ENCODE measurements at regions not wholly inside any gene's neighbourhood (a gene's known extent, or its start where the extent isn't known, plus 50 kb on each side); places are given as distances from the start of the nearest gene placed in this dataset.

- TF ChIP-seq ZBTB33 (IDR thresholded peaks at IDR 0.05) (no peak), TAF1 (conservative IDR thresholded peaks at IDR 0.05) (no peak), FOXA1 (IDR thresholded peaks at IDR 0.05) (no peak), GABPA (IDR thresholded peaks at IDR 0.05 in 1 of 2, conservative IDR thresholded peaks at IDR 0.05 in 1 of 2) (no peak), JUND (IDR thresholded peaks at IDR 0.05) (no peak), REST (IDR thresholded peaks at IDR 0.05) (no peak), CTCF (IDR thresholded peaks at IDR 0.05; ENCODE audit: low read depth, low read length, missing input control) (no peak), NR2F2 (IDR thresholded peaks at IDR 0.05) (no peak), HNF4A (conservative IDR thresholded peaks at IDR 0.05) (no peak), FOXA2 (IDR thresholded peaks at IDR 0.05) (no peak), RXRA (IDR thresholded peaks at IDR 0.05) (no peak), YY1 (IDR thresholded peaks at IDR 0.05) (no peak), HNF4G (IDR thresholded peaks at IDR 0.05) (no peak)
- no peaks in the 10 kb centered on the region for H3K4me1 ChIP-seq (ENCODE audit: control insufficient read depth in 4 of 4, insufficient read depth in 4 of 4, low read length in 3 of 4)
- DNase-seq (ENCODE audit: low spot score): no peak
- peaks cover 0 to 3% (median 0%) of the 10 kb centered on the region in 4 donors for H3K27me3 ChIP-seq (ENCODE audit: control insufficient read depth in 4 of 4, insufficient read depth in 4 of 4, low read length in 3 of 4)
- no peak overlapping the region for H3K27ac ChIP-seq (ENCODE audit: low read depth in 1 of 2, low read length in 2 of 2)
- no peak overlapping the region for H3K9ac ChIP-seq (ENCODE audit: low read depth in 1 of 2, low read length in 2 of 2)
- no peaks in the 10 kb centered on the region for H3K36me3 ChIP-seq (ENCODE audit: control insufficient read depth in 4 of 4, insufficient read depth in 3 of 4, low read depth in 1 of 4, low read length in 3 of 4)
- 79% methylated on average over 9 of the region's 9 CpGs for WGBS
- H3K9me3 ChIP-seq (ENCODE audit: control insufficient read depth in 4 of 4, low read length in 3 of 4): peaks cover 0 to 10% (median 8%) of the 10 kb centered on the region in 4 donors
- no peak overlapping the region for H3K4me3 ChIP-seq (ENCODE audit: low read depth in 1 of 3, low read length in 3 of 3)
Observed at GRCh38 chr16:86872131-86872530, 293.8 kb downstream of the FOXL1 start.

- 90% methylated on average over 8 of the region's 8 CpGs for WGBS
- Histone ChIP-seq H3K9me3 (ENCODE audit: control insufficient read depth in 4 of 4, low read length in 3 of 4) (peaks cover 0 to 10% (median 8%) of the 10 kb centered on the region in 4 donors), H3K27me3 (ENCODE audit: control insufficient read depth in 4 of 4, insufficient read depth in 4 of 4, low read length in 3 of 4) (peaks cover 0 to 3% (median 0%) of the 10 kb centered on the region in 4 donors), H3K27ac (ENCODE audit: low read depth in 1 of 2, low read length in 2 of 2) (no peak overlapping the region), H3K4me3 (ENCODE audit: low read depth in 1 of 3, low read length in 3 of 3) (no peak overlapping the region), H3K4me1 (ENCODE audit: control insufficient read depth in 4 of 4, insufficient read depth in 4 of 4, low read length in 3 of 4) (no peaks in the 10 kb centered on the region), H3K36me3 (ENCODE audit: control insufficient read depth in 4 of 4, insufficient read depth in 3 of 4, low read depth in 1 of 4, low read length in 3 of 4) (no peaks in the 10 kb centered on the region), H3K9ac (ENCODE audit: low read depth in 1 of 2, low read length in 2 of 2) (no peak overlapping the region)
- DNase-seq (ENCODE audit: low spot score): no peak
- TF ChIP-seq JUND (IDR thresholded peaks at IDR 0.05) (no peak), NR2F2 (IDR thresholded peaks at IDR 0.05) (no peak), HNF4A (conservative IDR thresholded peaks at IDR 0.05) (no peak), CTCF (IDR thresholded peaks at IDR 0.05; ENCODE audit: low read depth, low read length, missing input control) (no peak), EGR1 (IDR thresholded peaks at IDR 0.05; ENCODE audit: low read depth in 2 of 2) (no peak), TAF1 (conservative IDR thresholded peaks at IDR 0.05) (no peak), RXRA (IDR thresholded peaks at IDR 0.05) (no peak), RAD21 (IDR thresholded peaks at IDR 0.05) (no peak), REST (IDR thresholded peaks at IDR 0.05) (no peak), ATF3 (IDR thresholded peaks at IDR 0.05) (no peak), GABPA (IDR thresholded peaks at IDR 0.05 in 1 of 2, conservative IDR thresholded peaks at IDR 0.05 in 1 of 2) (no peak)
- TF ChIP-seq, protein P1, sequence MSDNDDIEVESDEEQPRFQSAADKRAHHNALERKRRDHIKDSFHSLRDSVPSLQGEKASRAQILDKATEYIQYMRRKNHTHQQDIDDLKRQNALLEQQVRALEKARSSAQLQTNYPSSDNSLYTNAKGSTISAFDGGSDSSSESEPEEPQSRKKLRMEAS (IDR thresholded peaks at IDR 0.05): no peak
Observed at GRCh38 chr16:86872833-86873232, 294.5 kb downstream of the FOXL1 start.

All from liver (tissue), 8 donors.